SKM-1 (cell line): ENCODE measurements at regions not wholly inside any gene's neighbourhood (a gene's known extent, or its start where the extent isn't known, plus 50 kb on each side); places are given as distances from the start of the nearest gene placed in this dataset.

Source experiments
- DNase-seq: peaks from one replicate; lab custom pipeline; 2025; ENCODE audit not compliant: unreplicated experiment; lab: John Stamatoyannopoulos, UW

- DNase-seq: no peak
Measured at GRCh38 chr18:22260208-22260820, 90.9 kb downstream of the GATA6 start.

GRCh38 chr18:22257022-22257543, 87.7 kb downstream of the GATA6 start:
- no peak for DNase-seq

DNA sequence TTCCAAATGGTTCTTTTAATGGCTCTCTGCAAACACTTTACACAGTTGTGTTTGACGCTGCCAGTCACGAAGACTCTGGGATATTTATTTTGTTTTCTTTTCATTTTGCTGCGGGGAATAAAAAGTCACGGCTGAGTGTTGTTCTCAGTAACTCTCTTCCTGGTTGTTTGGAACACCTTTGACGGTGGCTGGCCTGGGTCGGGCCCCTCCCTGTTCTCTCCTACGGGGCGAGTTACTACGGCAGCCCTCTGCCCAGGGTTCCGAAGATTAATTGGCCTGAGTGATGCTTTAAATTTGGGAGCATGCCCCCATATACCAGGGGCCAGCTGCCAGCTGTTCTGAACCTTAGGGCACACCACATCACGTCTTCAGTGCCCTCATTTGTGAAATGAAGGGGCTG, 84.7 kb downstream of the GATA6 start:
- no peak for DNase-seq

DNA sequence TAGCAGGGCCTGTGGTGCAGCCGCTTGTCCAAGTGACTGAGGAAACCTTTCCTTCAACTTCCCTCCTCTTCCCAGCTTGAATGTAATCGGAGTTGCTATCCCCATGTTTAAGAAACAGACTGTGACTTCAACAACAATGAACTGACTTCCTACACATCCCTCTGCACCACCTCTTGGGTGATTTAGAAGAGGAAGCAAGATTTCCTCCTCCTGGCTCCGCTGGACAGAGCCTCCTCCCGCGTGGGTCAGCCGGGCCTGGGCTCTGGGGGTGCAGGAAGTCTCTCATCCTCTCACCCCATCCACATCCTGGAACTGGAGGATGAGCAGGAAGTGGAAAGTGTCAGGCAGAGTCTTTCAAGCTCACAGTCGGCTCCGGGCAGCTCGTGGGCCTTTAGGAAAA, 84.3 kb downstream of the GATA6 start:
- no peak for DNase-seq

DNA sequence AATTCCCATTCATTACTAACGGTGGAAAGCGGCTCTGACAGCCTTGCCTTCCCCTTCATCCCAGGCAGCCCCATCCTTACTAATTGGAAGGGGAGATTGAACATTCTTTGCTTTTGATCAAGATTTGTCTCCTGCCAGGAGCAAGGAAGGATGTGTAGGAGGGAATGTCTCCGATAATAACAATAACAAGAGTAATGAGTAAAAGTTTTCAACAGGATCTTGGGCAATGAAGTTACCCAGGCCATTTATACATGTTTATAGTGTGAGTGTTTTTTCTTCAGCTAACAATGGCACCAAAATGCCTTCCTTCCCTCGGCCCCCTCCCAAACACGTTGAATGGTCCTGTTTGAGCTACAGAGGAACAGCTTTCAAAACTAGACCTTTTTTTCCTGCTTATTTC, 83.8 kb downstream of the GATA6 start:
- DNase-seq: no peak
